IPS-18a (cell line): ENCODE measurements at regions not wholly inside any gene's neighbourhood (a gene's known extent, or its start where the extent isn't known, plus 50 kb on each side); places are given as distances from the start of the nearest gene placed in this dataset.
"Not testable (repeated sequence)": the region's sequence is repeated elsewhere in the genome, so short reads cannot be mapped to it uniquely, and the experiment has no call there.

ENCODE experiments used
- H3K27ac ChIP-seq: one replicate; pipeline ENCODE4 v1.5.1; 2013; ENCODE audit warnings: low read length
- H3K27me3 ChIP-seq: one replicate; pipeline ENCODE4 v1.6.1; 2013; ENCODE audit warnings: mild to moderate bottlenecking, low read length; ENCODE audit not compliant: control insufficient read depth, insufficient read depth
- H3K36me3 ChIP-seq: one replicate; pipeline ENCODE4 v1.6.1; 2013; ENCODE audit warnings: low read depth, low read length; ENCODE audit not compliant: control insufficient read depth
- H3K4me1 ChIP-seq: one replicate; pipeline ENCODE4 v1.6.1; 2013; ENCODE audit warnings: low read depth, low read length; ENCODE audit not compliant: control insufficient read depth
- H3K4me3 ChIP-seq: one replicate; pipeline ENCODE4 v1.5.1; 2013; ENCODE audit warnings: low read length
- H3K9ac ChIP-seq: one replicate; pipeline ENCODE4 v1.6.1; 2013; ENCODE audit warnings: mild to moderate bottlenecking, low read length, moderate library complexity
- H3K9me3 ChIP-seq: one replicate; pipeline ENCODE4 v1.6.1; 2013; ENCODE audit warnings: low read depth, low read length; ENCODE audit not compliant: control insufficient read depth

DNA sequence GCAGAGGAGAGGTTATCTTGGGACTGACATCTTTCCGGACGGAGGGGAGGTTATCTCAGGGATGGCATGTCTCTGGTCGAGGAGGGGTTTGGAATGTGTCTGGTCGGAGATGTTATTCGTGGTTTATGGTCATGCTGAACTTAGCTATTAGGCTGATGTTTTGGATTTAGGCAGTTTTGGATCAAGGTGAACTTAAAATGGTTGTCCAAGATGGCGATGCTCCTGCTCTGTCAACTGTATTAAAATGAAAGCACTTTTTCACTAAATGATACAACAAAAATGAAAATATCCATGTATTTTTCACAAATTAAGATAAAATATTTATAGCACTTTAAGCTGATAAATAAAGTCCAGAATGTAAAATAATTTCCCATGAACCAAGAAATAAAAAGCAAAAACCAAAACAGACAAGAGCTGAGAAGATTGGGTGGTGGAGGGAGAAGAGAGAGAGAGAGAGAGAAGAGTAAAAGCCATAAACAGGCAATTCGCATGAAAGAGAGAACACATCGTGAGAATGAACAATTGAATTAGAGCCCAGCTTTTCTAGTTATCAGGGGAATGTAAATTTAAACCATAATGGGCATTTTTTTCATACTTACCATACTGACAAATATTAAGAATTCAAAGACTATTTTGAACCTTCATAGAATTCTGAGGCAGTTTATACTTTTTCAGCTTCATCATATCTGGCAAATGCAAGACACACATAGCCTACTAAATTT is 2236.0 kb upstream of the AGA start:
- Histone ChIP-seq H3K9me3 (no peaks in the 10 kb centered on the region), H3K27ac (no peak overlapping the region), H3K9ac (no peak overlapping the region), H3K36me3 (no peaks in the 10 kb centered on the region), H3K27me3 (no peaks in the 10 kb centered on the region), H3K4me3 (no peak overlapping the region), H3K4me1 (no peaks in the 10 kb centered on the region)

DNA sequence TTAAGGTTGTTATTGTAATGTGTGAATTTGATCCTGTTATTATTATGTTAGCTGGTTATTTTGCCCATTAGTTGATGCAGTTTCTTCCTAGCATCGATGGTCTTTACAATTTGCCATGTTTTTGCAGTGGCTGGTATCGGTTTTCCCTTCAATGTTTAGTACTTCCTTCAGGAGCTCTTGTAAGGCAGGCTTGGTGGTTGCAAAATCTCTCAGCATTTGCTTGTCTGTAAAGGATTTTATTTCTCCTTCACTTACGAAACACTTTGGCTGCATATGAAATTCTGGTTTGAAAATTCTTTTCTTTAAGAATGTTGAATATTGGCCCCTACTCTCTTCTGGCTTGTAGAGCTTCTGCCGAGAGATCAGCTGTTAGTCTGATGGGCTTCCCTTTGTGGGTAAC is 2241.4 kb upstream of the AGA start:
- H3K27me3 ChIP-seq, H3K4me1 ChIP-seq, H3K36me3 ChIP-seq, H3K4me3 ChIP-seq, H3K9ac ChIP-seq, H3K9me3 ChIP-seq, H3K27ac ChIP-seq: not testable (repeated sequence)

DNA sequence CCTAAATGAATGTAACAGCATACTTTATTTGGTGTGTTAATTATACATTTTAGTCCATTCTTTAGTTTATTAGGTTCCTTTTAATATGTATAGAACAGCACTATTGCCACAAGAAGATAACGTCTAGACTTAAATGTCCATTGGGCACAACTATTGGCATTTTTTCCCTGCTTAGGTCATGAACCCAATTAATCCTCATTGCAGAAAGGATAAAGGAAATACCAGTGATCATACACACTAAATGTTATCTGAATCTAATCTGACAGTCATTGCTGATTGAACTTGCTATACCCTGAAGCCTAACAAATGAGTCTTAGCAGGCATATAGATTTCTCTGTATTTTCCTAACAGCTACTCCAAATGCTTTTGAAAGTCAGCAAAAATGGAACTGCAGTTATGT is 2250.0 kb upstream of the AGA start:
- Histone ChIP-seq H3K9ac (no peak overlapping the region), H3K27ac (no peak overlapping the region), H3K4me3 (no peak overlapping the region), H3K9me3 (no peaks in the 10 kb centered on the region), H3K27me3 (no peaks in the 10 kb centered on the region), H3K4me1 (no peaks in the 10 kb centered on the region), H3K36me3 (no peaks in the 10 kb centered on the region)

DNA sequence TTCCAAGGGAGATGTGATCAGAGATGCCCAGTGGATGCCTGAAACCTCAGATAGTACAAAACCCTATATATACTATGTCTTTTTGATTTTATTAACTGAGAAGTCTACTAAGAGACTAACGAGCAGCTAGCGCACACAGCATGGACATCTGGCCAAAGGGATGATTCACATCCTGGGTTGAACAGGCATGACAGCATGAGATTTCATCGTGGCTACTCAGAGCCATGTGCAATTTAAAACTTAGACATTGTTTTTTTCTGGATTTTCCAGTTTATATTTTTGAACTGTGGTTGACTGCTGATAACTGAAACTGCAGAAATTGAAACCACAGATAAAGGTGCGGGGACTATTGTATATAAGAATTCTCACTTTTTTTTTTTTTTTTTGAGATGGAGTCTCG is 2252.9 kb upstream of the AGA start:
- Histone ChIP-seq H3K9me3 (no peaks in the 10 kb centered on the region), H3K36me3 (no peaks in the 10 kb centered on the region), H3K4me1 (no peaks in the 10 kb centered on the region), H3K27ac (no peak overlapping the region), H3K9ac (no peak overlapping the region), H3K4me3 (no peak overlapping the region), H3K27me3 (no peaks in the 10 kb centered on the region)

DNA sequence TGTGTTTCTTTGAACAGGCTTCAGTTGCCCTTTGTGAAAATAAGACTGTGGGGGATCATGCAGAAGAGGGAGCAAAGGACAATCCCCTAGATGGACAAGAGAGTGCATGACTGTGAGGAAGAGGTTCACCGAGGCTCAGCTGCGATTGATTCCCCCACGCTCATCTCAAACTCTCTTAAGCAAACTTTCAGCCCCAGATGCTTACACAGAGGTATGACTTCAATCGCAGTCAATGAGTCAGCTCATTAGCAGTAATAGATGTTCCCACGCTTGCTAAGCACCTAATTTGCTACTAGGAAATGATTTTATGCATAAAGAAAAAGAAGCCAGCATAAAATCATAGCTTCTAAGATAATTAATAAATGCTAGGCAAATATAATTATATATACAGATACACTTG is 2256.1 kb upstream of the AGA start:
- H3K36me3 ChIP-seq: no peaks in the 10 kb centered on the region
- H3K27me3 ChIP-seq: no peaks in the 10 kb centered on the region
- H3K27ac ChIP-seq: no peak overlapping the region
- no peak overlapping the region for H3K4me3 ChIP-seq
- H3K9ac ChIP-seq: no peak overlapping the region
- H3K4me1 ChIP-seq: no peaks in the 10 kb centered on the region
- H3K9me3 ChIP-seq: no peaks in the 10 kb centered on the region

DNA sequence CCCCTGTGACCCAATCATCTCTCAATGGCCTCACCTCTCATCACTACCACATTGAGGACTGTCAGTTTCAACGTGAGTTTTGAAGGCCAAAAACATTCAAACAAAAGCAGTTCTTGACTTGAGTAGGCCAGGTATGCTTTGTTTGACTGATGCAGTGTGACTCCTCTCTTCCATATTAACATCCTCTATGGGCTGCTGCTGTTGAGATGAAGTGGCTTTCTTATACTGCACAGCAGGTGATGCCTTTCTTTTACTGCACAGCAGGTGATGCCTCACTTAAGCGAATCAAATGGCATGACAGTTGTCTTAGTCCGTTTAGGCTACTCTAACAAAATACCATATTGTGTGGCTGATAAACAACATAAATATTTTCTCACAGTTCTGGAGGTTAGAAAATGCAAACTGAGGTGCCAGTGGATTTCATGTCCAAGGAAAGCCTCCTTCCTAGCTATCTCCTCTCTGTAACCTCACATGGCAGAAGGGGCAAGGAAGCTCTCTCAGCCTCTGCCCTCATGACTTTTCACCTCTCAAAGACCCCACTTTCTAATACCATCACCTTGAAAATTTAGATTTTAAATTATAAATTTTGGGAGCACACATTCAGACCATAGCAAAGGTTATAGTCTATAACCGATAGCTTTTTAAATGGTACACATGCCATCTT is 2267.9 kb upstream of the AGA start:
- Histone ChIP-seq H3K36me3 (no peaks in the 10 kb centered on the region), H3K27ac (no peak overlapping the region), H3K9ac (no peak overlapping the region), H3K9me3 (no peaks in the 10 kb centered on the region), H3K4me1 (peaks cover 6% of the 10 kb centered on the region), H3K27me3 (no peaks in the 10 kb centered on the region), H3K4me3 (no peak overlapping the region)

DNA sequence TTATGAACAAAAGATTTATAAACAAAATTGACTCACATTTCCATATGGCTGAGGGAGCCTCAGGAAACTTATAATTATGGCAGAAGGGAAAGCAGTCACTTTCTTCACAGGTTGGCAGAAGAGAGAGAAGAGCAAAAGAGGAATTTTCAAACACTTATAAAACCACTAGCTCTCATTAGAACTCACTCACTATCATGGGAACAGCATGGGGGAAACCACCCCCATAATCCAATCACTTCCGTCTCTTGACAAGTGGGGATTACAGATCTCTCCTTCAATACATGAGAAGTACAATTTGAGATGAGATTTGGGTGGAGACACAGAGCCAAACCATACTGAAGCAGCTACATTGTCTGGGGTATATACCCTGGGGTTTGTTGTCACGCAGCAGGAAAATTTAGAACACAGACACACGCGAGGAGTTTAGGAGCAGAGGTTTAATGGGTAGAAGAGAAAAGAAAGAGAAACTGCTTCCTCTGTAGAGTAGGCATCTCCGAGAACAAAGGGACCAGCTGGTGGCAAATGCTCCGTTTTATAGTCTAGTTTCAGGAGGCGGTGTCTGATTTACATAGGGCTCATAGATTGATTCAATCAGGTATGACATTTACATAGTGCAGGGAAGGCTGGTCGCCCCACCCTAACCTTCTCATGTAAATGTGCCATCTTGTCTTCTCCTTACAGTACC is 2277.7 kb upstream of the AGA start:
- Histone ChIP-seq H3K4me3 (no peak overlapping the region), H3K4me1 (no peaks in the 10 kb centered on the region), H3K9me3 (no peaks in the 10 kb centered on the region), H3K27me3 (no peaks in the 10 kb centered on the region), H3K36me3 (no peaks in the 10 kb centered on the region), H3K27ac (no peak overlapping the region), H3K9ac (no peak overlapping the region)

DNA sequence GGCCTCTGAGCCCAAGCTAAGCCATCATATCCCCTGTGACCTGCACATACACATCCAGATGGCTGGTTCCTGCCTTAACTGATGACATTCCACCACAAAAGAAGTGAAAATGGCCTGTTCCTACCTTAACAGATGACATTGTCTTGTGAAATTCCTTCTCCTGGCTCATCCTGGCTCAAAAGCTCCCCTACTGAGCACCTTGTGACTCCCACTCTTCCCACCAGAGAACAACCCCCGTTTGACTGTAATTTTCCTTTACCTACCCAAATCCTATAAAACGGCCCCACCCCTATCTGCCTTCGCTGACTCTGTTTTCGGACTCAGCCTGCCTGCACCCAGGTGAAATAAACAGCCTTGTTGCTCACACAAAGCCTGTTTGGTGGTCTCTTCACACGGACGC is 2284.3 kb upstream of the AGA start:
- H3K4me1 ChIP-seq, H3K4me3 ChIP-seq, H3K9me3 ChIP-seq, H3K27ac ChIP-seq, H3K36me3 ChIP-seq, H3K9ac ChIP-seq, H3K27me3 ChIP-seq: not testable (repeated sequence)

DNA sequence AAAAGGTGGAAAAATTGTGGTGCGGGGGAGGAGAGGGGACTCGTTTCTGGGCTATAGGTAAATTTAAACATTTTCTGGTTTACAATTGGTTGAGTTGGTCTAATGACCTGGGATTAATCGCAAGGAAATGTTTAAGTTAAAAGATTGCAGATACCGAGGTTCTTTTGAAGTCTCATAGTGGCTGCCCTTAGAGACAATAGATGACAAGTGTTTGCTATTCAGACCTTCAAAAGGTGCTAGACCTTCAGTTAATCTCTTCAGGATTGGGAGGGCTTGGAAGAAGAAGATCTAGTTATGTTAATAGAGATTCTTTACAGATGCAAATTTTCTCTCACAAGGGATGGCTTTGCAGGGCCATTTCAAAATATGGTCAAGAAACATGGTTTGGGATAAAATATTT is 2286.1 kb upstream of the AGA start:
- H3K4me3 ChIP-seq: no peak overlapping the region
- H3K36me3 ChIP-seq: no peaks in the 10 kb centered on the region
- H3K4me1 ChIP-seq: no peaks in the 10 kb centered on the region
- no peak overlapping the region for H3K9ac ChIP-seq
- no peaks in the 10 kb centered on the region for H3K27me3 ChIP-seq
- H3K9me3 ChIP-seq: no peaks in the 10 kb centered on the region
- H3K27ac ChIP-seq: no peak overlapping the region

DNA sequence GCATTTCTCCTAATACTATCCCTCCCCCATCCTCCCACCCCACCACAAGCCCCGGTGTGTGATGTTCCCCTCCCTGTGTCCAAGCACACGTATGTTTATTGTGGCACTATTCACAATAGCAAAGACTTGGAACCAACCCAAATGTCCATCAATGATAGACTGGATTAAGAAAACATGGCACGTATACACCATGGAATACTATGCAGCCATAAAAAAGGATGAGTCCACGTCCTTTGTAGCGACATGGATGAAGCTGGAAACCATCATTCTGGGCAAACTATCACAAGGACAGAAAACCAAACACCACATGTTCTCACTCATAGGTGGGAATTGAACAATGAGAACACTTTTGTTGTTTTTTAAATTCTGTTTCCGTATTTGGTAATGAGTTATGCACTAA is 2294.6 kb upstream of the AGA start:
- not testable (repeated sequence) for H3K36me3 ChIP-seq, H3K9me3 ChIP-seq, H3K27ac ChIP-seq, H3K9ac ChIP-seq, H3K4me3 ChIP-seq, H3K4me1 ChIP-seq, H3K27me3 ChIP-seq

DNA sequence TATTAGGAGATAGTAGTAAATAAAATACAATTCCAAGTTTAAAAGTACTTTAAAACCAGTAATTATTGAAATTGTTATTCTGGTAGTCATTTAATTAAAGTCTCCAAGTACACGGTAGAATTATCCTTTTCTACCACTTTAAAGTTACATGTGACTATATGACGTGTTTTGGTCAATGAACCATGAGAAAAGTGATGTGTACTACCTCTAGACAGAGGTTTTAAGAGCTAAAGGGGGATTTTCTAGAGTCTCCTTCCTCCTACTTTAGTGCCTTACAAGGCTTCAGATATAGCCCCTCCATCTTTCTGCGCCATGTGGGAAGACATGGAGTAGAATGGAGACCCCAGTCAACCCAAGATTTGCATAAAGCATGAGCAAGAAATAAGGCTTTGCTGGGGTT is 2296.6 kb upstream of the AGA start:
- Histone ChIP-seq H3K27me3 (no peaks in the 10 kb centered on the region), H3K27ac (no peak overlapping the region), H3K4me3 (no peak overlapping the region), H3K9ac (no peak overlapping the region), H3K9me3 (no peaks in the 10 kb centered on the region), H3K36me3 (no peaks in the 10 kb centered on the region), H3K4me1 (peaks cover 5% of the 10 kb centered on the region)
